K562 (cell line): ENCODE measurements at regions not wholly inside any gene's neighbourhood (a gene's known extent, or its start where the extent isn't known, plus 50 kb on each side); places are given as distances from the start of the nearest gene placed in this dataset.

Experiments
- ATAC-seq: fragments of 200-7000 bp; cut with Tn5 transposase; 3 replicates; pipeline ENCODE4 v1.9.1; 2020; ENCODE audit warnings: moderate library complexity
- BruUV-seq: library from RNA; stranded (reverse); fragments of 400-500 nt; replicated peaks from 2 replicates; lab custom pipeline; 2021; lab: Mats Ljungman, UMichigan
- CTCF ChIA-PET: fragments of 300-600 bp; formaldehyde crosslinking; extraction: SDS; loops from one replicate; lab custom pipeline; 2021; ENCODE audit warnings: low intra/inter-chr PET ratio; lab: Yijun Ruan, JAX
- POLR2A ChIA-PET: fragments of 300-600, 350-650 bp; sonication (Branson Sonifier 250); formaldehyde crosslinking; extraction: SDS; loops from one replicate; lab custom pipeline; 2021; ENCODE audit warnings: antibody characterized with exemption, inconsistent platforms; lab: Yijun Ruan, JAX
- DNase-seq, 4 experiments: peaks; one replicate each; pipeline versions ENCODE4 v3.0.0 to v3.0.0-alpha.2; 2011 to 2018; ENCODE audit warnings: low spot score in 3 of 4, mixed read lengths in 3 of 4; ENCODE audit errors: extremely low read depth in 1 of 4
- FAIRE-seq: peaks from 2 replicates; lab custom pipeline; 2011; peaks lifted over from hg19 to GRCh38; lab: Jason Lieb, UNC
- H2AFZ ChIP-seq: 2 replicates; pipeline ENCODE4 v1.6.0; 2011; ENCODE audit warnings: low read depth, low read length, control low read depth, inconsistent platforms
- H3K27ac ChIP-seq: fragments of 200-600 bp; 3 replicates; pipeline ENCODE4 v1.8.0; 2011; ENCODE audit warnings: low read depth, mild to moderate bottlenecking, control low read depth, inconsistent platforms, low read length, moderate library complexity, mixed read lengths; ENCODE audit errors: extremely low read depth
- H3K27me3 ChIP-seq, 2 experiments: fragments of 300-600 bp in 1 of 2; 2 replicates in 1 of 2; 3 replicates in 1 of 2; pipeline versions ENCODE4 v1.6.0 to v1.8.0; 2011; ENCODE audit warnings: inconsistent platforms in 2 of 2, low read length in 2 of 2, mild to moderate bottlenecking in 1 of 2, mixed read lengths in 1 of 2, moderate library complexity in 1 of 2; ENCODE audit not compliant: control insufficient read depth in 2 of 2, insufficient read depth in 2 of 2
- H3K36me3 ChIP-seq: fragments of 300-600 bp; 3 replicates; pipeline ENCODE4 v1.8.0; 2011; ENCODE audit warnings: mild to moderate bottlenecking, low read length, inconsistent platforms; ENCODE audit not compliant: control insufficient read depth, insufficient read depth
- H3K4me1 ChIP-seq, 2 experiments: fragments of 200-600 bp in 1 of 2; replicated peaks in 1 of 2; 2 replicates in 1 of 2; 3 replicates in 1 of 2; pipeline versions ENCODE4 v1.5.1 to v1.8.0; 2011; ENCODE audit warnings: inconsistent platforms in 2 of 2, low read length in 2 of 2, mild to moderate bottlenecking in 1 of 2, mixed read lengths in 1 of 2, moderate library complexity in 1 of 2; ENCODE audit not compliant: control insufficient read depth in 2 of 2, insufficient read depth in 2 of 2
- H3K4me2 ChIP-seq: 2 replicates; pipeline ENCODE4 v1.6.1; 2011; ENCODE audit warnings: low read length, control low read depth, inconsistent platforms, mixed read lengths; ENCODE audit not compliant: insufficient read depth
- H3K4me3 ChIP-seq: fragments of 200-600 bp; sonication (generic), shearing (Covaris generic); 2 replicates; pipeline ENCODE4 v1.5.1; 2016; ENCODE audit warnings: control low read depth, inconsistent platforms
- H3K79me2 ChIP-seq: fragments of 200-600 bp; 3 replicates; pipeline ENCODE4 v1.8.0; 2011; ENCODE audit warnings: low read length, inconsistent platforms; ENCODE audit not compliant: control insufficient read depth, insufficient read depth
- H3K9ac ChIP-seq, 2 experiments: 2 replicates each; pipeline versions ENCODE4 v1.6.0 to v1.6.1; 2011; ENCODE audit warnings: low read depth in 2 of 2, low read length in 2 of 2, control low read depth in 1 of 2, inconsistent platforms in 1 of 2, mild to moderate bottlenecking in 1 of 2, mixed read lengths in 1 of 2; ENCODE audit not compliant: insufficient read depth in 1 of 2
- H3K9me1 ChIP-seq: one replicate; pipeline ENCODE4 v1.6.0; 2011; ENCODE audit warnings: inconsistent platforms, mild to moderate bottlenecking, low read length, moderate library complexity; ENCODE audit not compliant: control insufficient read depth, insufficient read depth
- H3K9me3 ChIP-seq: replicated peaks from 2 replicates; pipeline ENCODE4 v1.5.1; 2011; ENCODE audit warnings: low read depth, low read length, inconsistent platforms; ENCODE audit not compliant: control insufficient read depth, insufficient read depth
- H4K20me1 ChIP-seq: replicated peaks from 2 replicates; pipeline ENCODE4 v1.6.1; 2011; ENCODE audit warnings: low read length, inconsistent platforms, mixed read lengths; ENCODE audit not compliant: control insufficient read depth, insufficient read depth
- CBFA2T2 ChIP-seq: fragments of 450-650 bp; conservative IDR thresholded peaks from 2 replicates; pipeline ENCODE4 v1.6.1; 2017; ENCODE audit warnings: mild to moderate bottlenecking
- CHD2 ChIP-seq: IDR thresholded peaks from 2 replicates; pipeline ENCODE4 v1.6.1; 2011; ENCODE audit warnings: low read depth, low read length
- HLTF ChIP-seq: fragments of 450-650 bp; IDR thresholded peaks from 2 replicates; pipeline ENCODE4 v1.6.1; 2016
- ILK ChIP-seq: fragments of 450-650 bp; IDR thresholded peaks from 2 replicates; pipeline ENCODE4 v1.6.1; 2016; ENCODE audit warnings: missing genetic modification characterization, low read depth, mild to moderate bottlenecking, missing compliant biosample characterization, moderate library complexity, borderline replicate concordance
- MAFG ChIP-seq: fragments of 450-650 bp; conservative IDR thresholded peaks from 2 replicates; pipeline ENCODE4 v1.6.1; 2016; ENCODE audit warnings: missing genetic modification characterization, missing compliant biosample characterization
- NFIC ChIP-seq: fragments of 450-650 bp; IDR thresholded peaks from 2 replicates; pipeline ENCODE4 v1.6.1; 2017; ENCODE audit warnings: mild to moderate bottlenecking, inconsistent platforms
- NR2C2 ChIP-seq, 2 experiments: fragments of 200-800 bp in 1 of 2; sonication (Bioruptor generic) in 1 of 2; sonication (generic) in 1 of 2; formaldehyde crosslinking in 1 of 2; IDR thresholded peaks; 2 replicates each; pipeline versions ENCODE4 v1.6.1 to v1.8.0; 2016 to 2022; ENCODE audit warnings: mild to moderate bottlenecking in 1 of 2, missing compliant biosample characterization in 1 of 2, missing genetic modification characterization in 1 of 2, missing genetic modification reagents in 1 of 2
- TARDBP ChIP-seq: fragments of 450-650 bp; IDR thresholded peaks from 2 replicates; pipeline ENCODE4 v1.6.1; 2016
- TEAD4 ChIP-seq, 2 experiments: sonication (generic) in 1 of 2; formaldehyde crosslinking in 1 of 2; IDR thresholded peaks; 2 replicates each; pipeline versions ENCODE4 v1.6.1 to v1.8.0; 2012 to 2022; ENCODE audit warnings: borderline replicate concordance in 1 of 2, inconsistent platforms in 1 of 2, low read length in 1 of 2, mild to moderate bottlenecking in 1 of 2, missing genetic modification reagents in 1 of 2
- U2AF1 ChIP-seq: fragments of 200-400 bp; formaldehyde crosslinking; optimal IDR thresholded peaks from 2 replicates; pipeline ENCODE3; 2017; ENCODE audit warnings: mild to moderate bottlenecking, low read depth, low read length, moderate library complexity
- WGBS: fragments of 100-300 bp; shearing (Covaris generic); methylation state at CpG from one replicate; pipeline ENCODE4 v1.1.6; 2016; ENCODE audit warnings: low coverage, mixed read lengths; ENCODE audit not compliant: insufficient coverage; ENCODE audit errors: missing lambda C conversion rate; 5-methylcytosine and 5-hydroxymethylcytosine counted together
- in situ Hi-C: fragments of 300-500 bp; cut with MboI; formaldehyde crosslinking; loops from 4 replicates; pipeline ENCODE4 v1.15.0; 2018; ENCODE audit warnings: inconsistent platforms, mixed read lengths
- intact Hi-C: fragments of 100-400 bp; cut with micrococcal nuclease; formaldehyde crosslinking; loops from 2 replicates; pipeline ENCODE4 v1.14.2; 2022
- TF ChIP-seq, protein P1 (sequence below), 2 experiments: fragments of 450-650 bp; IDR thresholded peaks; 2 replicates each; pipeline ENCODE4 v1.6.1; 2016
- TF ChIP-seq, protein P2 (sequence below): fragments of 200-800 bp; sonication (Bioruptor generic); IDR thresholded peaks from 2 replicates; pipeline ENCODE4 v1.6.1; 2017; ENCODE audit warnings: missing genetic modification characterization, missing compliant biosample characterization
- TF ChIP-seq, protein P3 (sequence below), 2 experiments: fragments of 200-800 bp in 1 of 2; sonication (Bioruptor generic) in 1 of 2; sonication (generic) in 1 of 2; formaldehyde crosslinking in 1 of 2; IDR thresholded peaks in 1 of 2; conservative IDR thresholded peaks in 1 of 2; 2 replicates each; pipeline versions ENCODE4 v1.5.0 to v1.6.1; 2016 to 2020; ENCODE audit warnings: missing compliant biosample characterization in 1 of 2, missing genetic modification characterization in 1 of 2, missing genetic modification reagents in 1 of 2

DNA sequence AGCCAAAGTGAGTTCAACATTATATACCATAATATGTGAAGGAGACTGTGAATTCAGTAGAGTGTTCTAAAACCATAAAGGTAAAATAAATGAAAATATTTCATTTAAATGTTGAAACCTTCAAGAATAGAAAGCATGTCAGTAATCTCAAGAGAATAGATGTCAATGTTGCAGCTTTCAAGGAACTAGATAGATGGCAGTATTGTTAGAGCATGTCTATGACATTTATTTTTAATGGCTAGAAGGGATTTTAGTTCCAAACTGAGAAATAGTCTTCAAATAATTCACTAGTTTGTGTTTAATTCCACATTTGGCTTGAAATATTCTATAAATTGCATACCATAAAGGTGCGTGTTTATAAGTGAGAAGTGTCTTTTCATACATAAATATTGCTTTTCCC lies 326.5 kb downstream of the FLRT2 start:
- no peak for ATAC-seq
- intact Hi-C loops (no loop called here), in situ Hi-C loops (no loop called here)
- 0% methylated on average over 1 of the region's 1 CpG for WGBS
- H3K9me3 ChIP-seq: no peaks in the 10 kb centered on the region; the same call in 1 of the 2 replicates
- no peak overlapping the region for H3K9ac ChIP-seq
- no peaks in the 10 kb centered on the region for H3K36me3 ChIP-seq
- no peak overlapping the region for H2AFZ ChIP-seq
- no TSS peak for BruUV-seq
- H3K79me2 ChIP-seq: no peaks in the 10 kb centered on the region
- H3K4me2 ChIP-seq: no peak overlapping the region
- H3K27me3 ChIP-seq: no peaks in the 10 kb centered on the region
- ChIA-PET CTCF (no interaction called here), POLR2A (no interaction called here)
- no peaks in the 10 kb centered on the region for H4K20me1 ChIP-seq
- no peaks in the 10 kb centered on the region for H3K9me1 ChIP-seq
- DNase-seq: no peak
- H3K27ac ChIP-seq: no peak overlapping the region
- H3K4me3 ChIP-seq: no peak overlapping the region
- no peak for TF ChIP-seq NR2C2 (CRISPR knock-in tag; IDR thresholded peaks at IDR 0.05)
- no peak for TF ChIP-seq NR2C2 (tag; IDR thresholded peaks at IDR 0.05)
- TF ChIP-seq, protein P1, sequence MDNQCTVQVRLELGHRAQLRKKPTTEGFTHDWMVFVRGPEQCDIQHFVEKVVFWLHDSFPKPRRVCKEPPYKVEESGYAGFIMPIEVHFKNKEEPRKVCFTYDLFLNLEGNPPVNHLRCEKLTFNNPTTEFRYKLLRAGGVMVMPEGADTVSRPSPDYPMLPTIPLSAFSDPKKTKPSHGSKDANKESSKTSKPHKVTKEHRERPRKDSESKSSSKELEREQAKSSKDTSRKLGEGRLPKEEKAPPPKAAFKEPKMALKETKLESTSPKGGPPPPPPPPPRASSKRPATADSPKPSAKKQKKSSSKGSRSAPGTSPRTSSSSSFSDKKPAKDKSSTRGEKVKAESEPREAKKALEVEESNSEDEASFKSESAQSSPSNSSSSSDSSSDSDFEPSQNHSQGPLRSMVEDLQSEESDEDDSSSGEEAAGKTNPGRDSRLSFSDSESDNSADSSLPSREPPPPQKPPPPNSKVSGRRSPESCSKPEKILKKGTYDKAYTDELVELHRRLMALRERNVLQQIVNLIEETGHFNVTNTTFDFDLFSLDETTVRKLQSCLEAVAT (IDR thresholded peaks at IDR 0.05): no peak
- TF ChIP-seq TARDBP: no peak
- TF ChIP-seq, protein P2, sequence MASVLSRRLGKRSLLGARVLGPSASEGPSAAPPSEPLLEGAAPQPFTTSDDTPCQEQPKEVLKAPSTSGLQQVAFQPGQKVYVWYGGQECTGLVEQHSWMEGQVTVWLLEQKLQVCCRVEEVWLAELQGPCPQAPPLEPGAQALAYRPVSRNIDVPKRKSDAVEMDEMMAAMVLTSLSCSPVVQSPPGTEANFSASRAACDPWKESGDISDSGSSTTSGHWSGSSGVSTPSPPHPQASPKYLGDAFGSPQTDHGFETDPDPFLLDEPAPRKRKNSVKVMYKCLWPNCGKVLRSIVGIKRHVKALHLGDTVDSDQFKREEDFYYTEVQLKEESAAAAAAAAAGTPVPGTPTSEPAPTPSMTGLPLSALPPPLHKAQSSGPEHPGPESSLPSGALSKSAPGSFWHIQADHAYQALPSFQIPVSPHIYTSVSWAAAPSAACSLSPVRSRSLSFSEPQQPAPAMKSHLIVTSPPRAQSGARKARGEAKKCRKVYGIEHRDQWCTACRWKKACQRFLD (CRISPR knock-in tag): no peak
- TF ChIP-seq CBFA2T2: no peak
- no peak for TF ChIP-seq HLTF
- no peak for TF ChIP-seq MAFG (tag)
- TF ChIP-seq, protein P3, sequence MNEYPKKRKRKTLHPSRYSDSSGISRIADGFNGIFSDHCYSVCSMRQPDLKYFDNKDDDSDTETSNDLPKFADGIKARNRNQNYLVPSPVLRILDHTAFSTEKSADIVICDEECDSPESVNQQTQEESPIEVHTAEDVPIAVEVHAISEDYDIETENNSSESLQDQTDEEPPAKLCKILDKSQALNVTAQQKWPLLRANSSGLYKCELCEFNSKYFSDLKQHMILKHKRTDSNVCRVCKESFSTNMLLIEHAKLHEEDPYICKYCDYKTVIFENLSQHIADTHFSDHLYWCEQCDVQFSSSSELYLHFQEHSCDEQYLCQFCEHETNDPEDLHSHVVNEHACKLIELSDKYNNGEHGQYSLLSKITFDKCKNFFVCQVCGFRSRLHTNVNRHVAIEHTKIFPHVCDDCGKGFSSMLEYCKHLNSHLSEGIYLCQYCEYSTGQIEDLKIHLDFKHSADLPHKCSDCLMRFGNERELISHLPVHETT (CRISPR knock-in tag; conservative IDR thresholded peaks at IDR 0.05 in 1 of 2, IDR thresholded peaks at IDR 0.05 in 1 of 2): no peak
- no peak for TF ChIP-seq TEAD4 (IDR thresholded peaks at IDR 0.05; ENCODE audit: low read length)
- no peak for TF ChIP-seq TEAD4 (CRISPR knock-in tag; IDR thresholded peaks at IDR 0.05; ENCODE audit: borderline replicate concordance)
- no peak for TF ChIP-seq ILK (tag)
- no peak for TF ChIP-seq U2AF1
- no peak for TF ChIP-seq NFIC
- no peak for TF ChIP-seq CHD2
- no peaks in the 10 kb centered on the region for H3K4me1 ChIP-seq
- no peak for FAIRE-seq
